SU-DHL-6 (cell line): ENCODE measurements at regions not wholly inside any gene's neighbourhood (a gene's known extent, or its start where the extent isn't known, plus 50 kb on each side); places are given as distances from the start of the nearest gene placed in this dataset.

ENCODE experiments used
- H2AFZ ChIP-seq: fragments of 200-600 bp; sonication (generic); 2 replicates; pipeline ENCODE4 v1.6.1; 2014; ENCODE audit warnings: low read depth, mild to moderate bottlenecking, moderate library complexity, mixed read lengths, antibody characterized with exemption, low read length; ENCODE audit not compliant: severe bottlenecking
- H3F3A ChIP-seq: fragments of 200-600 bp; shearing (Covaris generic); 2 replicates; pipeline ENCODE4 v1.6.0; 2016; ENCODE audit warnings: antibody characterized with exemption, mild to moderate bottlenecking; ENCODE audit not compliant: insufficient read depth
- H3K27ac ChIP-seq: fragments of 200-600 bp; sonication (generic); 2 replicates; pipeline ENCODE4 v1.5.1; 2016; ENCODE audit warnings: low read depth, mild to moderate bottlenecking, low read length, moderate library complexity, mixed read lengths
- H3K27me3 ChIP-seq: fragments of 200-600 bp; sonication (generic), shearing (Covaris generic); 2 replicates; pipeline ENCODE4 v1.6.0; 2014; ENCODE audit warnings: mild to moderate bottlenecking, low read length
- H3K36me3 ChIP-seq: fragments of 200-600 bp; sonication (generic); 2 replicates; pipeline ENCODE4 v1.6.1; 2014; ENCODE audit warnings: mild to moderate bottlenecking, low read length, mixed read lengths
- H3K4me2 ChIP-seq: fragments of 300-600, 200-600 bp; shearing (Covaris generic), sonication (generic); 2 replicates; pipeline ENCODE4 v1.6.0; 2014; ENCODE audit warnings: low read length, low read depth, mild to moderate bottlenecking; ENCODE audit not compliant: poor library complexity, severe bottlenecking
- H3K4me3 ChIP-seq: fragments of 200-600 bp; sonication (generic); 2 replicates; pipeline ENCODE4 v1.5.1; 2014; ENCODE audit warnings: antibody characterized with exemption, low read length, mild to moderate bottlenecking, mixed read lengths; ENCODE audit not compliant: insufficient read depth, poor library complexity, severe bottlenecking
- H3K79me2 ChIP-seq: fragments of 200-600 bp; sonication (generic); 2 replicates; pipeline ENCODE4 v1.6.1; 2014; ENCODE audit warnings: mild to moderate bottlenecking, low read length, moderate library complexity; ENCODE audit not compliant: insufficient read depth
- H3K9ac ChIP-seq: fragments of 200-600 bp; sonication (generic); 2 replicates; pipeline ENCODE4 v1.7.0; 2014; ENCODE audit warnings: mild to moderate bottlenecking, low read length
- H3K9me2 ChIP-seq: fragments of 200-600 bp; sonication (generic); replicated peaks from 2 replicates; pipeline ENCODE4 v1.6.1; 2014; ENCODE audit warnings: low read length; ENCODE audit not compliant: insufficient read depth
- H3K9me3 ChIP-seq: fragments of 200-600 bp; sonication (generic); 2 replicates; pipeline ENCODE4 v1.6.1; 2014; ENCODE audit warnings: low read length, mixed read lengths; ENCODE audit not compliant: insufficient read depth
- H4K20me1 ChIP-seq: fragments of 200-600 bp; sonication (generic); 2 replicates; pipeline ENCODE4 v1.6.1; 2014; ENCODE audit warnings: low read depth, mild to moderate bottlenecking, antibody characterized with exemption, low read length, moderate library complexity, mixed read lengths
- EZH2phosphoT487 ChIP-seq: fragments of 200-600 bp; sonication (generic), shearing (Covaris generic); conservative IDR thresholded peaks from 2 replicates; pipeline ENCODE4 v1.6.1; 2018; ENCODE audit warnings: mild to moderate bottlenecking, antibody characterized with exemption, low read length, moderate library complexity, mixed read lengths
- TF ChIP-seq, protein P1 (sequence below): fragments of 200-600 bp; sonication (generic); IDR thresholded peaks from one replicate; pipeline ENCODE4 v1.5.1; 2017; ENCODE audit warnings: antibody characterized with exemption, mild to moderate bottlenecking, low read length, moderate library complexity; ENCODE audit not compliant: insufficient read depth, poor library complexity, severe bottlenecking

DNA sequence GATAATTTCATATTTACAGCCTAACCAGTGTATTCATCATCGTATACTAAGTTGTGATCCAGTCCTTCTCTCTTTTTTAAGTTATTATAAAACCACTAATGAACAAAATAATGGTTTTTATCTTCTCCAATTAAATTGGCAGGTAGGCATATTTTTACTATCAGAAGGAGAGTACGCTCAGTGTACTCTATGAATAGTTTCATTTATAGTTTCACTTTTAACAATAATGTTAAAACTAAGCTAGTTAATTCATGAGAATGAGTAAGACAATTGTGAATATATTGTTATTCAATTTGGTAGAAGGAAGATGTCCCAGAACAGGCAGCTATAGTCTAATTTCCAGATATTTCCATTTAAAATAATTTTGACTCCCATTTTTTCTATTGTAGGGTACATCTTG is 277.1 kb downstream of the RASSF9 start:
- Histone ChIP-seq H3K9me2 (no peaks in the 10 kb centered on the region), H3K79me2 (no peaks in the 10 kb centered on the region), H3K4me3 (no peak overlapping the region), H2AFZ (no peak overlapping the region), H4K20me1 (no peaks in the 10 kb centered on the region), H3K9me3 (no peaks in the 10 kb centered on the region), H3F3A (no peaks in the 10 kb centered on the region), H3K9ac (no peak overlapping the region), H3K27me3 (no peaks in the 10 kb centered on the region), H3K4me2 (no peak overlapping the region), H3K36me3 (no peaks in the 10 kb centered on the region), H3K27ac (no peak overlapping the region)
- TF ChIP-seq, protein P1, sequence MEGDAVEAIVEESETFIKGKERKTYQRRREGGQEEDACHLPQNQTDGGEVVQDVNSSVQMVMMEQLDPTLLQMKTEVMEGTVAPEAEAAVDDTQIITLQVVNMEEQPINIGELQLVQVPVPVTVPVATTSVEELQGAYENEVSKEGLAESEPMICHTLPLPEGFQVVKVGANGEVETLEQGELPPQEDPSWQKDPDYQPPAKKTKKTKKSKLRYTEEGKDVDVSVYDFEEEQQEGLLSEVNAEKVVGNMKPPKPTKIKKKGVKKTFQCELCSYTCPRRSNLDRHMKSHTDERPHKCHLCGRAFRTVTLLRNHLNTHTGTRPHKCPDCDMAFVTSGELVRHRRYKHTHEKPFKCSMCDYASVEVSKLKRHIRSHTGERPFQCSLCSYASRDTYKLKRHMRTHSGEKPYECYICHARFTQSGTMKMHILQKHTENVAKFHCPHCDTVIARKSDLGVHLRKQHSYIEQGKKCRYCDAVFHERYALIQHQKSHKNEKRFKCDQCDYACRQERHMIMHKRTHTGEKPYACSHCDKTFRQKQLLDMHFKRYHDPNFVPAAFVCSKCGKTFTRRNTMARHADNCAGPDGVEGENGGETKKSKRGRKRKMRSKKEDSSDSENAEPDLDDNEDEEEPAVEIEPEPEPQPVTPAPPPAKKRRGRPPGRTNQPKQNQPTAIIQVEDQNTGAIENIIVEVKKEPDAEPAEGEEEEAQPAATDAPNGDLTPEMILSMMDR = no peak
- TF ChIP-seq EZH2phosphoT487 = no peak

DNA sequence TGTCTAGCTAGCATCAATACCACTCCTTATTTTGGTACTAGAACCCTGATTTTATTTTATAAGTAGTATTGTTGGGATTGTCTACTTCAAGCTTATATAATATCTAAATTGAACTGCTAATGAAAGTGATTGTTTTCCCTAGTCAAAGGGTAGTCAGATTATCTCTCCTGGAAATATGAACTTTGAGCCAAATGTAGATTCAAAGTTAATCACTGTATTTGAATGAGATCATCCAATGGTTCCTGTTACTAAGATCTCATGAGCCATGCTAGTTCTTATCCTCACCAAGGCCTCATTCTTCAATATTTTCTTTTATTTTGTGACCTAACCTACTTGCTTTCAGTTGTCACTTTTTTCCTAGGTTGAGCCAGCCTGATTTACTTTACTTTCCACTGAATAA is 276.7 kb downstream of the RASSF9 start:
- Histone ChIP-seq H3K9ac (no peak overlapping the region), H3K27me3 (no peaks in the 10 kb centered on the region), H3K36me3 (no peaks in the 10 kb centered on the region), H3K79me2 (no peaks in the 10 kb centered on the region), H3K27ac (no peak overlapping the region), H3K4me3 (no peak overlapping the region), H4K20me1 (no peaks in the 10 kb centered on the region), H3K9me3 (no peaks in the 10 kb centered on the region), H2AFZ (no peak overlapping the region), H3F3A (no peaks in the 10 kb centered on the region), H3K4me2 (no peak overlapping the region), H3K9me2 (no peaks in the 10 kb centered on the region)
- no peak for TF ChIP-seq EZH2phosphoT487
- TF ChIP-seq, protein P1 = no peak

DNA sequence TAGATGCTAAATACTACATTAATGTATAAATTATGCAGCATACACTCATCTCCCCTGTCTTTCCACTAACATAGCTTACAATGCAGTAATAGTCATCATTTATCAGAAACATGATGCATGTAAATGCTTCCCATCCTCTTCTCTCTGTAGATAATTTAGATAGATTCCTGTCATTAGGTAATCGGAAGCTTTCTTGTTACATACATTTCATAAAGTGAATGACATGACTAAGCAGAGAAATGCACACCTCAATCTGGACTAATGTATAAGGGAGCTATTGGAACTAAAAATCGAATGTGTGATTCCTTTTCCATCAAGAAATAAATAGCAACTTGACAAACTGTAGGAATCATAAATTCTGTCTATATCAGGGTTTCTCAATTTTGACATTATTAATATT is 273.4 kb downstream of the RASSF9 start:
- Histone ChIP-seq H4K20me1 (peaks cover 3% of the 10 kb centered on the region; the same call in 1 of the 2 replicates), H3K4me2 (no peak overlapping the region), H3K9me3 (no peaks in the 10 kb centered on the region), H3F3A (no peaks in the 10 kb centered on the region), H3K27me3 (no peaks in the 10 kb centered on the region), H3K9ac (no peak overlapping the region), H3K36me3 (no peaks in the 10 kb centered on the region), H2AFZ (no peak overlapping the region), H3K4me3 (no peak overlapping the region), H3K9me2 (no peaks in the 10 kb centered on the region), H3K79me2 (no peaks in the 10 kb centered on the region), H3K27ac (no peak overlapping the region)
- TF ChIP-seq, protein P1 = no peak
- no peak for TF ChIP-seq EZH2phosphoT487
